Ishikawa (cell line): ENCODE measurements at regions not wholly inside any gene's neighbourhood (a gene's known extent, or its start where the extent isn't known, plus 50 kb on each side); places are given as distances from the start of the nearest gene placed in this dataset.

Experiments used
- CREB1 ChIP-seq: IDR thresholded peaks from 2 replicates; pipeline ENCODE4 v1.6.1; 2012; ENCODE audit warnings: low read depth
- EGR1 ChIP-seq: IDR thresholded peaks from 2 replicates; pipeline ENCODE4 v1.6.1; 2012
- TEAD4 ChIP-seq: IDR thresholded peaks from 2 replicates; pipeline ENCODE4 v1.6.1; 2012
- TF ChIP-seq, protein P1 (sequence below): IDR thresholded peaks from 2 replicates; pipeline ENCODE4 v1.6.1; 2012

DNA sequence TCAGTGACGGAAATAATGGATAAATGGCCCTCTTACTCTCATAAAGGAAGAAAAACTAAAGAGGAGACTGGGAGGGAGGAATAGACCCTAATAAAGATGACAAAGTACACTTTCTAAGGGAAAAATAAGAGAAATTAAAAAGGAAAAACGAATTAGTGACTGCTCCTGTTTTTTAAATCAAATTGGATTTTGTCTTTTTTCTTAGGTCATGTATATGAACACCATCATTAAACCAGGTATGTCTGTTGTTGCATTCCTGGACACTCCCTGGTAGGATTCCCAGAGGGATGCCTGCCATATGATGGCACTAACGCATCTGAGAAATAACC, 59.4 kb upstream of the BTN3A2 start:
- no peak for TF ChIP-seq TEAD4
- TF ChIP-seq EGR1: no peak
- TF ChIP-seq CREB1: no peak
- TF ChIP-seq, protein P1, sequence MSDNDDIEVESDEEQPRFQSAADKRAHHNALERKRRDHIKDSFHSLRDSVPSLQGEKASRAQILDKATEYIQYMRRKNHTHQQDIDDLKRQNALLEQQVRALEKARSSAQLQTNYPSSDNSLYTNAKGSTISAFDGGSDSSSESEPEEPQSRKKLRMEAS: no peak
